HFF-Myc (cell line): ENCODE measurements at regions not wholly inside any gene's neighbourhood (a gene's known extent, or its start where the extent isn't known, plus 50 kb on each side); places are given as distances from the start of the nearest gene placed in this dataset.

Experiments
- DNase-seq: peaks from one replicate; pipeline ENCODE4 v3.0.0-alpha.2; 2011; ENCODE audit warnings: low read depth; ENCODE audit errors: extremely low read depth
- H3K4me3 ChIP-seq: replicated peaks from 2 replicates; pipeline ENCODE4 v1.5.1; 2011; ENCODE audit warnings: low read depth, mild to moderate bottlenecking, control low read depth, low read length
- CTCF ChIP-seq: IDR thresholded peaks from 2 replicates; pipeline ENCODE4 v1.5.1; 2012; ENCODE audit warnings: mild to moderate bottlenecking, low read depth, low read length, control low read depth; ENCODE audit errors: missing control alignments

GRCh38 chr14:54342806-54343205 is 54.0 kb upstream of the CDKN3 start:
- H3K4me3 ChIP-seq = no peak overlapping the region
- TF ChIP-seq CTCF = no peak
- no peak for DNase-seq

GRCh38 chr14:54343272-54344121 is 53.3 kb upstream of the CDKN3 start:
- TF ChIP-seq CTCF = no peak
- peak; percentile 44 for DNase-seq

GRCh38 chr14:54344445-54344844 is 52.4 kb upstream of the CDKN3 start:
- no peak overlapping the region for H3K4me3 ChIP-seq
- TF ChIP-seq CTCF = no peak
- no peak for DNase-seq

More at GRCh38 chr14:54343272-54344121, 53.3 kb upstream of the CDKN3 start:
- H3K4me3 ChIP-seq = no peak overlapping the region

- H3K4me3 ChIP-seq = no peak overlapping the region
- no peak for DNase-seq
- TF ChIP-seq CTCF = no peak
Measured at GRCh38 chr14:54346257-54346656, 50.5 kb upstream of the CDKN3 start.
